ENCODE measurements at regions not wholly inside any gene's neighbourhood (a gene's known extent, or its start where the extent isn't known, plus 50 kb on each side); places are given as distances from the start of the nearest gene placed in this dataset.

DNA sequence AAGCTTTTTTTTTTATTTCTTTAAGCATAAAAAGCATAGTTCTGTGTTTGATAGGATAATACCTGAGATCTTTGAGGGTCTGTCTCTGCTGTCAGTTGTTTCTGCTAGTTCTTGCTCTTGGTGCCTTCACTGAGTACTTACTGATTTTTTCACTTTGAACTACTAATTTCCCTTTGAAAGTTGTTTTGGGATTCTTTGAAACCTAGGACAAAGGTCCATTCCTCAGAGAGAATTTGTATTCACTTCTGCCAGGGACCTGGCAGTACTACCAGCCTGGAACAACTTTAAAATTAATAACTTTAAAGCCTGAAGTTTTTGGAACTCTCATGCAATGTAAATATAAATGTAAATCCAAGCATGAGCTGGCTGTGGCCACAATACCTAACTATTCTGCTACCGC lies 190.1 kb downstream of the TM2D1 start:
- Mint-ChIP-seq H3K27me3 (ENCODE audit: insufficient read depth) (peaks cover 23% of the 10 kb centered on the region), H3K36me3 (ENCODE audit: low read depth) (no peaks in the 10 kb centered on the region), H3K9me3 (no peaks in the 10 kb centered on the region), H3K27ac (no peak overlapping the region), H3K4me1 (peaks cover under 1% of the 10 kb centered on the region), H3K4me3 (no peak overlapping the region)
- 87 to 100% methylated on average over 1 of the region's 1 CpG for WGBS, 2 experiments (ENCODE audit: insufficient coverage in 1 of 2, insufficient read length in 1 of 2)
- Histone ChIP-seq H3K9me3 (ENCODE audit: control insufficient read depth, low read length) (no peaks in the 10 kb centered on the region), H3K36me3 (ENCODE audit: control insufficient read depth, insufficient read depth, low read length) (no peaks in the 10 kb centered on the region), H3K9ac (ENCODE audit: extremely low read depth, low read length, poor library complexity, severe bottlenecking) (no peak overlapping the region), H3K4me3 (ENCODE audit: low read length) (no peak overlapping the region), H3K27ac (ENCODE audit: low read depth, low read length) (no peak overlapping the region), H3K4me1 (ENCODE audit: control insufficient read depth, insufficient read depth, low read length) (no peaks in the 10 kb centered on the region), H3K27me3 (ENCODE audit: control insufficient read depth, insufficient read depth, low read length, poor library complexity, severe bottlenecking) (no peaks in the 10 kb centered on the region)
- no peak for DNase-seq
- TF ChIP-seq, protein P1, sequence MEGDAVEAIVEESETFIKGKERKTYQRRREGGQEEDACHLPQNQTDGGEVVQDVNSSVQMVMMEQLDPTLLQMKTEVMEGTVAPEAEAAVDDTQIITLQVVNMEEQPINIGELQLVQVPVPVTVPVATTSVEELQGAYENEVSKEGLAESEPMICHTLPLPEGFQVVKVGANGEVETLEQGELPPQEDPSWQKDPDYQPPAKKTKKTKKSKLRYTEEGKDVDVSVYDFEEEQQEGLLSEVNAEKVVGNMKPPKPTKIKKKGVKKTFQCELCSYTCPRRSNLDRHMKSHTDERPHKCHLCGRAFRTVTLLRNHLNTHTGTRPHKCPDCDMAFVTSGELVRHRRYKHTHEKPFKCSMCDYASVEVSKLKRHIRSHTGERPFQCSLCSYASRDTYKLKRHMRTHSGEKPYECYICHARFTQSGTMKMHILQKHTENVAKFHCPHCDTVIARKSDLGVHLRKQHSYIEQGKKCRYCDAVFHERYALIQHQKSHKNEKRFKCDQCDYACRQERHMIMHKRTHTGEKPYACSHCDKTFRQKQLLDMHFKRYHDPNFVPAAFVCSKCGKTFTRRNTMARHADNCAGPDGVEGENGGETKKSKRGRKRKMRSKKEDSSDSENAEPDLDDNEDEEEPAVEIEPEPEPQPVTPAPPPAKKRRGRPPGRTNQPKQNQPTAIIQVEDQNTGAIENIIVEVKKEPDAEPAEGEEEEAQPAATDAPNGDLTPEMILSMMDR (conservative IDR thresholded peaks at IDR 0.05), result no peak

DNA sequence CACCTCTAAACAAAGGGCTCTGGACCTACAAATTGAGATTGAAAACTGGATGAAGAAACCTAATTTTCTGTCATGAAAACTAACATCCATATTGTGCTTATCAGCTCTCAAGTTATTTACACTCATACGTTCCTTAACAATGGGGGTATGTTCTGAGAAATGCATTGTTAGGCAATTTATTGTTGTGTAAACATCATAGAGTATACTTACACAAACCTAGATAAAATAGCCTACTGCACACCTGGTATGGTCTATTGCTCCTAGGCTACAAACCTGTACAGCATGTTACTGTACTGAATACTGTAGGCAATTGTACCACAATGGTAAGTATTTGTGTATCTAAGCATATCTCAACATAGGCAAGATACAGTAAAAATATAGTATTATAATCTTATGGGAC lies 191.4 kb downstream of the TM2D1 start:
- Histone ChIP-seq H3K4me3 (ENCODE audit: low read length) (no peak overlapping the region), H3K9ac (ENCODE audit: extremely low read depth, low read length, poor library complexity, severe bottlenecking) (no peak overlapping the region), H3K9me3 (ENCODE audit: control insufficient read depth, low read length) (no peaks in the 10 kb centered on the region), H3K27me3 (ENCODE audit: control insufficient read depth, insufficient read depth, low read length, poor library complexity, severe bottlenecking) (no peaks in the 10 kb centered on the region), H3K4me1 (ENCODE audit: control insufficient read depth, insufficient read depth, low read length) (no peaks in the 10 kb centered on the region), H3K27ac (ENCODE audit: low read depth, low read length) (no peak overlapping the region), H3K36me3 (ENCODE audit: control insufficient read depth, insufficient read depth, low read length) (no peaks in the 10 kb centered on the region)
- no peaks in the 10 kb centered on the region for H3K36me3 Mint-ChIP-seq (ENCODE audit: low read depth)
- H3K27me3 Mint-ChIP-seq (ENCODE audit: insufficient read depth), result peaks cover 11% of the 10 kb centered on the region
- no peak for DNase-seq
- H3K27ac Mint-ChIP-seq, result no peak overlapping the region
- TF ChIP-seq, protein P1 (conservative IDR thresholded peaks at IDR 0.05), result no peak
- no peak overlapping the region for H3K4me3 Mint-ChIP-seq
- WGBS, 2 experiments (ENCODE audit: insufficient coverage in 1 of 2, insufficient read length in 1 of 2), result 60% methylated on average over 1 of the region's 1 CpG; no CpG with 5 or more reads in 1 of the 2 experiments
- H3K4me1 Mint-ChIP-seq, result no peaks in the 10 kb centered on the region
- H3K9me3 Mint-ChIP-seq, result no peaks in the 10 kb centered on the region

DNA sequence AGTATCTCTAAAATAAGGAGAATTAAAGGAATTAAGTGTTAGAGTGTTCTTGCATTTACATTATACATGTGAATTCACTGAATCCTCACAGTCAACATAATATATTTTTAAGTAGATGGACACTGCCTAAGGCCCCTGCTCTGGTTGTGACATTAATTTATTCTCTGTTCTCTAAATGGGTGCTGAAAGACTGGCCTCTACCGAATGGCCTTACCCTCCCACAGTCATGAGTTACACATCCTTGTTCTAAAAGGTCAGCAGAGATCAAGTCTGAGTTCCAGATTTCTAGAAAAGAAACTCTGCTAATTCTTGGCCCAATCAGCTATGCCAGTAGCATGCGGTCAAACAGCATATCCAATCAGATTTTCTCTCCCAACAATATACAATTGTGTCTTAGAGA lies 193.2 kb downstream of the TM2D1 start:
- no peaks in the 10 kb centered on the region for H3K9me3 Mint-ChIP-seq
- no peak overlapping the region for H3K27ac Mint-ChIP-seq
- Histone ChIP-seq H3K4me1 (ENCODE audit: control insufficient read depth, insufficient read depth, low read length) (no peaks in the 10 kb centered on the region), H3K4me3 (ENCODE audit: low read length) (no peak overlapping the region), H3K36me3 (ENCODE audit: control insufficient read depth, insufficient read depth, low read length) (no peaks in the 10 kb centered on the region), H3K27me3 (ENCODE audit: control insufficient read depth, insufficient read depth, low read length, poor library complexity, severe bottlenecking) (no peaks in the 10 kb centered on the region), H3K9ac (ENCODE audit: extremely low read depth, low read length, poor library complexity, severe bottlenecking) (no peak overlapping the region), H3K27ac (ENCODE audit: low read depth, low read length) (no peak overlapping the region), H3K9me3 (ENCODE audit: control insufficient read depth, low read length) (no peaks in the 10 kb centered on the region)
- no peaks in the 10 kb centered on the region for H3K36me3 Mint-ChIP-seq (ENCODE audit: low read depth)
- no peaks in the 10 kb centered on the region for H3K27me3 Mint-ChIP-seq (ENCODE audit: insufficient read depth)
- no peak for DNase-seq
- WGBS, 2 experiments (ENCODE audit: insufficient coverage in 1 of 2, insufficient read length in 1 of 2), result 88 to 89% methylated on average over 1 to 2 of the region's 2 CpGs
- H3K4me1 Mint-ChIP-seq, result no peaks in the 10 kb centered on the region
- no peak overlapping the region for H3K4me3 Mint-ChIP-seq
- TF ChIP-seq, protein P1 (conservative IDR thresholded peaks at IDR 0.05), result no peak

Data from endodermal cell (in vitro differentiated cells).